ENCODE measurements at regions not wholly inside any gene's neighbourhood (a gene's known extent, or its start where the extent isn't known, plus 50 kb on each side); places are given as distances from the start of the nearest gene placed in this dataset.

DNA sequence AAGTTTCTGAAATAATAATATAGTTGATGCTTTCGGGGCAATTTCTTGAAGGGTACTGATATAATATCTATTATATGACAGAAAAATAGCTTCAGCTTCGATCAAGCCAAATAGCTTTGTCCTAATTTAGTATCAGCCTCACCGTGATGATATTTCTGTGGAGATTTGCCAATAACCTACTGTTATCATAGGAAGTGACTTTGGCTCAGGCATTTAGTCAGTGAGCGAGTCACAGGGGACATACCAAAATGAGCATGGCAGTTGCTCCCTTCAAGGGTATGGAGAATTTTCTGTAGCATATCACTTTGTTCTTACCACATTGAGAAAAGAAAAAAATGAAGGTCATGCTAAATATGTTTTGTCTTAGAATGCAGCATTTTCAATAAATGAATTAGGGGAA is 767.6 kb upstream of the SLITRK1 start:
- TF ChIP-seq E2F4 (IDR thresholded peaks at IDR 0.05; ENCODE audit: low read depth, low read length) (no peak), NRF1 (conservative IDR thresholded peaks at IDR 0.05; ENCODE audit: low read depth, low read length) (no peak), DPF2 (IDR thresholded peaks at IDR 0.05) (no peak)
- TF ChIP-seq, protein P1, sequence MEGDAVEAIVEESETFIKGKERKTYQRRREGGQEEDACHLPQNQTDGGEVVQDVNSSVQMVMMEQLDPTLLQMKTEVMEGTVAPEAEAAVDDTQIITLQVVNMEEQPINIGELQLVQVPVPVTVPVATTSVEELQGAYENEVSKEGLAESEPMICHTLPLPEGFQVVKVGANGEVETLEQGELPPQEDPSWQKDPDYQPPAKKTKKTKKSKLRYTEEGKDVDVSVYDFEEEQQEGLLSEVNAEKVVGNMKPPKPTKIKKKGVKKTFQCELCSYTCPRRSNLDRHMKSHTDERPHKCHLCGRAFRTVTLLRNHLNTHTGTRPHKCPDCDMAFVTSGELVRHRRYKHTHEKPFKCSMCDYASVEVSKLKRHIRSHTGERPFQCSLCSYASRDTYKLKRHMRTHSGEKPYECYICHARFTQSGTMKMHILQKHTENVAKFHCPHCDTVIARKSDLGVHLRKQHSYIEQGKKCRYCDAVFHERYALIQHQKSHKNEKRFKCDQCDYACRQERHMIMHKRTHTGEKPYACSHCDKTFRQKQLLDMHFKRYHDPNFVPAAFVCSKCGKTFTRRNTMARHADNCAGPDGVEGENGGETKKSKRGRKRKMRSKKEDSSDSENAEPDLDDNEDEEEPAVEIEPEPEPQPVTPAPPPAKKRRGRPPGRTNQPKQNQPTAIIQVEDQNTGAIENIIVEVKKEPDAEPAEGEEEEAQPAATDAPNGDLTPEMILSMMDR (IDR thresholded peaks at IDR 0.05 in 2 of 3, conservative IDR thresholded peaks at IDR 0.05 in 1 of 3; ENCODE audit: control insufficient read depth in 2 of 3, extremely low read depth in 1 of 3, insufficient read depth in 1 of 3, low read depth in 3 of 3, low read length in 3 of 3) = no peak
